MCF 10A (cell line): ENCODE measurements at regions not wholly inside any gene's neighbourhood (a gene's known extent, or its start where the extent isn't known, plus 50 kb on each side); places are given as distances from the start of the nearest gene placed in this dataset.
"Not testable (repeated sequence)": the region's sequence is repeated elsewhere in the genome, so short reads cannot be mapped to it uniquely, and the experiment has no call there.

Source experiments
- BruUV-seq: library from RNA; stranded (reverse); fragments of 400-500 nt; replicated peaks from 2 replicates; lab custom pipeline; 2021; lab: Mats Ljungman, UMichigan
- CTCF ChIA-PET: fragments of 300-600 bp; sonication (Branson Sonifier 250); formaldehyde crosslinking; extraction: SDS; loops from one replicate; lab custom pipeline; 2021; ENCODE audit warnings: antibody characterized with exemption, inconsistent platforms; lab: Yijun Ruan, JAX
- POLR2A ChIA-PET: fragments of 300-600, 350-650 bp; sonication (Branson Sonifier 250); formaldehyde crosslinking; extraction: SDS; loops from one replicate; lab custom pipeline; 2020; ENCODE audit warnings: antibody characterized with exemption, inconsistent platforms; lab: Yijun Ruan, JAX
- DNase-seq: peaks from one replicate; pipeline ENCODE4 v3.0.0-alpha.2; 2018; ENCODE audit not compliant: unreplicated experiment
- H3K27ac Mint-ChIP-seq: one replicate; pipeline ENCODE4 v1.8.0; 2022; ENCODE audit warnings: mild to moderate bottlenecking, low read depth, mixed read lengths; ENCODE audit not compliant: unreplicated experiment
- H3K27me3 Mint-ChIP-seq: one replicate; pipeline ENCODE4 v1.8.0; 2022; ENCODE audit warnings: mixed read lengths; ENCODE audit not compliant: insufficient read depth, unreplicated experiment
- H3K36me3 Mint-ChIP-seq: one replicate; pipeline ENCODE4 v1.8.0; 2022; ENCODE audit warnings: mild to moderate bottlenecking, moderate library complexity, mixed read lengths; ENCODE audit not compliant: insufficient read depth, unreplicated experiment
- H3K4me1 Mint-ChIP-seq: one replicate; pipeline ENCODE4 v1.8.0; 2022; ENCODE audit warnings: mixed read lengths; ENCODE audit not compliant: insufficient read depth, unreplicated experiment
- H3K4me3 Mint-ChIP-seq: one replicate; pipeline ENCODE4 v1.8.0; 2022; ENCODE audit warnings: mild to moderate bottlenecking, moderate library complexity, mixed read lengths; ENCODE audit not compliant: unreplicated experiment
- H3K9me3 Mint-ChIP-seq: one replicate; pipeline ENCODE4 v1.8.0; 2022; ENCODE audit warnings: mixed read lengths; ENCODE audit not compliant: unreplicated experiment
- intact Hi-C: fragments of 100-400 bp; cut with micrococcal nuclease; formaldehyde crosslinking; loops from 2 replicates; pipeline ENCODE4 v1.14.1; 2022
- TF ChIP-seq, protein P1 (sequence below): fragments of 200-600 bp; IDR thresholded peaks from one replicate; pipeline ENCODE4 v1.8.0; 2022; ENCODE audit warnings: antibody characterized with exemption, mild to moderate bottlenecking; ENCODE audit not compliant: unreplicated experiment

DNA sequence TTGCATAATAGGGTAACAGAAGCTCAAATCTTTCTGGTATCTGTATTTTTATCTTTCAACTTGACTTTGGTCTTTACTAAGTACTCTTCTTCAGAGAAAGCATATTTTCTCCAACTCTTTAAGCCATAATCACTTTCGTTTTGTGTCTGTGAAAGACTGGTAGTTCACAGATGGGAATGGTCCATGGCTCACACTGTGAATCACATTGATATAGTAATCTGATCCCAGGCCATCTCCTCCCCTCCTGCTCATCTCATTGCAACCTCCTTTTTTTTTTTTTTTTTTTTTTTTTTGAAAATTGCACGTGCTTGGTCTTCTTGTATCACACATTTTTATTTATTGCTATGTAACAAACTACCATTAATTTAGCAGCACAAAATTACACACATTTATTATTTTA lies 694.5 kb upstream of the SLIT2 start:
- Mint-ChIP-seq H3K4me3 (no peak overlapping the region), H3K9me3 (no peaks in the 10 kb centered on the region), H3K27me3 (no peaks in the 10 kb centered on the region), H3K27ac (no peak overlapping the region), H3K36me3 (no peaks in the 10 kb centered on the region), H3K4me1 (peaks cover 5% of the 10 kb centered on the region)
- peak; percentile 8 for DNase-seq
- BruUV-seq, result no TSS peak
- TF ChIP-seq, protein P1, sequence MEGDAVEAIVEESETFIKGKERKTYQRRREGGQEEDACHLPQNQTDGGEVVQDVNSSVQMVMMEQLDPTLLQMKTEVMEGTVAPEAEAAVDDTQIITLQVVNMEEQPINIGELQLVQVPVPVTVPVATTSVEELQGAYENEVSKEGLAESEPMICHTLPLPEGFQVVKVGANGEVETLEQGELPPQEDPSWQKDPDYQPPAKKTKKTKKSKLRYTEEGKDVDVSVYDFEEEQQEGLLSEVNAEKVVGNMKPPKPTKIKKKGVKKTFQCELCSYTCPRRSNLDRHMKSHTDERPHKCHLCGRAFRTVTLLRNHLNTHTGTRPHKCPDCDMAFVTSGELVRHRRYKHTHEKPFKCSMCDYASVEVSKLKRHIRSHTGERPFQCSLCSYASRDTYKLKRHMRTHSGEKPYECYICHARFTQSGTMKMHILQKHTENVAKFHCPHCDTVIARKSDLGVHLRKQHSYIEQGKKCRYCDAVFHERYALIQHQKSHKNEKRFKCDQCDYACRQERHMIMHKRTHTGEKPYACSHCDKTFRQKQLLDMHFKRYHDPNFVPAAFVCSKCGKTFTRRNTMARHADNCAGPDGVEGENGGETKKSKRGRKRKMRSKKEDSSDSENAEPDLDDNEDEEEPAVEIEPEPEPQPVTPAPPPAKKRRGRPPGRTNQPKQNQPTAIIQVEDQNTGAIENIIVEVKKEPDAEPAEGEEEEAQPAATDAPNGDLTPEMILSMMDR, result no peak
- intact Hi-C loops, result no loop called here
- POLR2A ChIA-PET, result no interaction called here
- CTCF ChIA-PET, result interaction anchor here (0.6 kb wide), 1 partner anchor 20 kb away, joined by 3 read pairs; no protein-coding TSS in a partner anchor

DNA sequence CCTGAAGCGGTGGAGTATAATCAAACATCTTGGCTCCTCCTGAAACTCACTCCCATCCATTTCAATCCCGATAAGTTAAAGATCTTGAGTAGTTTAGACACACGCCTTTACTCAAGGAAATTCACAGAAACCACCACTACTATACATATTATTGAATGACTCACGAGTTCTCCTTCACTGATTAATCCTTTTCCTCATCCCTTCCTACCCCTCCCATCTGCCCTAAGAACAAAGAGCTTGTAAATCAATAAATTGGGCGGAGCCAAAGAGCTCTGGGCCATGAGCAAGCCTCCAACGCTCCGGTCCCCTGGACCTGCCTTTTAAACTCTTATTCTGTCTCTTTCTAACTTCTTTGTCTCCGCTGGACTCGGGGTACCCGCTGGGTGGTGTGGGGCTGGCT lies 695.4 kb upstream of the SLIT2 start:
- H3K36me3 Mint-ChIP-seq, H3K4me3 Mint-ChIP-seq, BruUV-seq, DNase-seq, H3K27me3 Mint-ChIP-seq, H3K27ac Mint-ChIP-seq, H3K4me1 Mint-ChIP-seq, intact Hi-C loops, H3K9me3 Mint-ChIP-seq, POLR2A ChIA-PET: not testable (repeated sequence)
- CTCF ChIA-PET, result interaction anchor here (0.6 kb wide), 1 partner anchor 21 kb away, joined by 3 read pairs; no protein-coding TSS in a partner anchor

GRCh38 chr4:19547463-19547862 lies 704.2 kb upstream of the SLIT2 start:
- no peaks in the 10 kb centered on the region for H3K27me3 Mint-ChIP-seq
- POLR2A ChIA-PET, result no interaction called here
- BruUV-seq, result no TSS peak
- TF ChIP-seq, protein P1, result no peak
- no peak for DNase-seq
- H3K36me3 Mint-ChIP-seq, result no peaks in the 10 kb centered on the region
- CTCF ChIA-PET, result no interaction called here
- intact Hi-C loops, result no loop called here
- H3K4me1 Mint-ChIP-seq, result no peaks in the 10 kb centered on the region
- H3K9me3 Mint-ChIP-seq, result no peaks in the 10 kb centered on the region
- H3K27ac Mint-ChIP-seq, result no peak overlapping the region
- H3K4me3 Mint-ChIP-seq, result no peak overlapping the region

DNA sequence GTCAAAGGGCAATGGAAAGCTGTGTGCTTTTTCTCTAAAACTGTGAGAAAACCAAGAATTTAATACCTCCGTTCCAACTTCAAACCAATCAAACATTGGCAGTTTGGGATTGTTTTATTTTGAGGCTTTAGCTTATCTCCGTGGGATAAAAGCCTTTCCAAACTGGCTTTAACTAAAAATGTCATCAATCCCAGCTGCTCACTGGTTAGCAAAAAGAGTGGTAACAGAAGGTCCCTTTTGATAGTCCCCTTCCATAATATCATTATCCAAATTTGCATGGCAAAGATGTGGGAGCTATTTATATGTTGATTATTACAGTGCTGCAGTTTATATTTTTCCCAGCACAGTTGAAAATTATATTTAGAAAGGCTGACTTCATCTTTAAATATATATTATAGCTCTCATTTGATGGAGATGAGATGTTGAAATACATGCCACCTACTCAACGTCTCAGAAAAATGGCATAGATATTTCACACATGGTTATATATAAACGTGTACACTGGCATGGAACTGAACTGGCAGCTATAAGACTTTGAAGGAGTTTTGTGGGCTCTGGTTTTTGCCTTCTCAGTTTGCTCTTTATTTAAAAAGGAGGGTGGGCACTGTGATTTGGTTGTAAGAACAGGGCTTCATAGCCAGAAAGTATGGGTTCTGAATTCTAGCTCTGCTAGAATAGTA lies 707.1 kb upstream of the SLIT2 start:
- intact Hi-C loops, result no loop called here
- no peaks in the 10 kb centered on the region for H3K4me1 Mint-ChIP-seq
- H3K27me3 Mint-ChIP-seq, result no peaks in the 10 kb centered on the region
- no TSS peak for BruUV-seq
- no peak overlapping the region for H3K4me3 Mint-ChIP-seq
- ChIA-PET CTCF (interaction anchor here (0.6 kb wide), 1 partner anchor 54 kb away, joined by 3 read pairs; no protein-coding TSS in a partner anchor), POLR2A (no interaction called here)
- no peaks in the 10 kb centered on the region for H3K9me3 Mint-ChIP-seq
- H3K36me3 Mint-ChIP-seq, result no peaks in the 10 kb centered on the region
- TF ChIP-seq, protein P1, result no peak
- H3K27ac Mint-ChIP-seq, result no peak overlapping the region
- no peak for DNase-seq
